Body of pancreas (tissue), 4 donors: ENCODE measurements at regions not wholly inside any gene's neighbourhood (a gene's known extent, or its start where the extent isn't known, plus 50 kb on each side); places are given as distances from the start of the nearest gene placed in this dataset.

Source experiments
- POLR2A ChIP-seq, 3 donors: fragments of 450-650 bp; IDR thresholded peaks; one replicate each; pipeline ENCODE4 v1.6.1; 2016; ENCODE audit warnings: antibody characterized with exemption in 3 of 3, mild to moderate bottlenecking in 2 of 3
- TF ChIP-seq, protein P1 (sequence below), 7 experiments: fragments of 450-650 bp in 4 of 7; fragments of 200-600 bp in 3 of 7; sonication (generic) in 3 of 7; IDR thresholded peaks; one replicate each; pipeline ENCODE4 v1.5.1; 2016 to 2019; ENCODE audit warnings: antibody characterized with exemption in 7 of 7

DNA sequence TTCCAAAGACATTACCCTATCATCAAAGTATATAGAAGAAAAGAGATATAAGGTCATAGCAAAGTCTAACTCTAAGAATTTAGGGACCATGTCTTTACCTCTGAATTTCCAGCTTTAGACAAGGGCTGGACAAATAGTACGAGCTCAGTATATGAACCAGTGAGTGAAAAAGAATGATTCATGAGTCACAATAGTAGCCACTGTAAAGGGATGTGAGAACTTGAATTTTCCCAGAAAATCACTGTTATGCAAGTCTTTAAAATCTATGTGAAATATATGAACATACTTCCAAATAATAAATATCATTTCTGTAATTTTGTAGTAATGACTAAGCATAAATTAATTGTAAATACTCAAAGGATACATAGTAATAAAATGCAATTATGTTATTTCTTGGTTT lies 305.9 kb upstream of the PRR16 start:
- TF ChIP-seq, protein P1, sequence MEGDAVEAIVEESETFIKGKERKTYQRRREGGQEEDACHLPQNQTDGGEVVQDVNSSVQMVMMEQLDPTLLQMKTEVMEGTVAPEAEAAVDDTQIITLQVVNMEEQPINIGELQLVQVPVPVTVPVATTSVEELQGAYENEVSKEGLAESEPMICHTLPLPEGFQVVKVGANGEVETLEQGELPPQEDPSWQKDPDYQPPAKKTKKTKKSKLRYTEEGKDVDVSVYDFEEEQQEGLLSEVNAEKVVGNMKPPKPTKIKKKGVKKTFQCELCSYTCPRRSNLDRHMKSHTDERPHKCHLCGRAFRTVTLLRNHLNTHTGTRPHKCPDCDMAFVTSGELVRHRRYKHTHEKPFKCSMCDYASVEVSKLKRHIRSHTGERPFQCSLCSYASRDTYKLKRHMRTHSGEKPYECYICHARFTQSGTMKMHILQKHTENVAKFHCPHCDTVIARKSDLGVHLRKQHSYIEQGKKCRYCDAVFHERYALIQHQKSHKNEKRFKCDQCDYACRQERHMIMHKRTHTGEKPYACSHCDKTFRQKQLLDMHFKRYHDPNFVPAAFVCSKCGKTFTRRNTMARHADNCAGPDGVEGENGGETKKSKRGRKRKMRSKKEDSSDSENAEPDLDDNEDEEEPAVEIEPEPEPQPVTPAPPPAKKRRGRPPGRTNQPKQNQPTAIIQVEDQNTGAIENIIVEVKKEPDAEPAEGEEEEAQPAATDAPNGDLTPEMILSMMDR (IDR thresholded peaks at IDR 0.05), result no peak
- TF ChIP-seq POLR2A (IDR thresholded peaks at IDR 0.05), result no peak
